Fibroblast of peridontal ligament (primary cell): ENCODE measurements at regions not wholly inside any gene's neighbourhood (a gene's known extent, or its start where the extent isn't known, plus 50 kb on each side); places are given as distances from the start of the nearest gene placed in this dataset.

ENCODE experiments used
- DNase-seq: peaks from one replicate; pipeline ENCODE4 v3.0.0-alpha.2; 2010; ENCODE audit errors: extremely low read depth

- no peak for DNase-seq
These were observed 283.1 kb downstream of the HLX start for GRCh38 chr1:221162352-221162751.

- no peak for DNase-seq
These were observed 283.7 kb downstream of the HLX start for GRCh38 chr1:221162939-221163338.

DNA sequence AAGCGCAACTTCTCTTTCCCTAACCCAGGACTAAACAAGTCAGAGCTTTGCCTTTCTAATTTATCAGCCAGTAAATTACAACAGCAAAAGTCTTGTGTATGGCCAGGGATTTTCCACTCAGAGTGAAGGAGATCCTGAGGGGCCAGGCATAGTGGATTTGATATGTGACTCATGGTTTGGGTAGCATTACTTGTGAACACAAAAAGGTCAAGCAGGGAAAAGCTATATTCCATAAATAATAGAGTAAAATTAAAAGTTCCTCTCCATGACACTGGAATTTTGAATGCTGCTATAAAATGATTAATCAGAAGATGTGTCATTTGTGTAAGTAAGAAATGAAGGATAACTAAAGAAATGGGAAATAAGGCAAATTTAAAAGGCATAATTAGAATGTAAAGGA lies 284.8 kb downstream of the HLX start:
- no peak for DNase-seq

GRCh38 chr1:221164951-221165838 lies 286.0 kb downstream of the HLX start:
- DNase-seq = no peak

DNA sequence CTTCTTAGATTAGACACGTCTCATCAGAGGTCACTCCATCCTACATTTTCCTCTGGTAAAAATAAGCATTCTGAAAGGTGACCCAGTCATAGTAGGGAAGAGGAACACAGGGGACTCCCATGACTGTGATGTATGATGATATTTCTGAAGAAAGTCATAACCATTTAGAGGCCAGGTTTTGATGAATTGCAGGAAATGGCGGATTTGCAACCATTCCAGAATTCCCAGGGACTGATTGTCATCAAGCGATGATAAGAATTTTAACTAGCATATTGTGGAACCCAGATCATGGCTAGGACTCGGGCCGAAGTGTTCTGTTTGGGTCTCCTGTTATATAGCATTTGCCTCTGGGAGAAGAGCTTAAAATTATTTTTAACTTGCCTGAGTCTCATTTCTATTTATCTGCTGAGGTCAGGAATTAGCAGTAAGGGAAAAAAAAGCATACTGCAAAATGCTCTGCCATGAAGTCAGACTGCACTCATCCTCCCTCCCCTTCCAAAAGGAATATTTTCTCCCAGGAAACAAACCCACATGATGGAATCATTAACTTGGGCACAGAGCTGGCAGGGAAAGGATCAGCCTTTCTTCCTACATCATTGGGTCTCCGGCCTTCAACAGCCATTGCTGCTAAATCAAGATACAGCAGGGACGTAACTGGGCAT lies 286.7 kb downstream of the HLX start:
- no peak for DNase-seq

DNA sequence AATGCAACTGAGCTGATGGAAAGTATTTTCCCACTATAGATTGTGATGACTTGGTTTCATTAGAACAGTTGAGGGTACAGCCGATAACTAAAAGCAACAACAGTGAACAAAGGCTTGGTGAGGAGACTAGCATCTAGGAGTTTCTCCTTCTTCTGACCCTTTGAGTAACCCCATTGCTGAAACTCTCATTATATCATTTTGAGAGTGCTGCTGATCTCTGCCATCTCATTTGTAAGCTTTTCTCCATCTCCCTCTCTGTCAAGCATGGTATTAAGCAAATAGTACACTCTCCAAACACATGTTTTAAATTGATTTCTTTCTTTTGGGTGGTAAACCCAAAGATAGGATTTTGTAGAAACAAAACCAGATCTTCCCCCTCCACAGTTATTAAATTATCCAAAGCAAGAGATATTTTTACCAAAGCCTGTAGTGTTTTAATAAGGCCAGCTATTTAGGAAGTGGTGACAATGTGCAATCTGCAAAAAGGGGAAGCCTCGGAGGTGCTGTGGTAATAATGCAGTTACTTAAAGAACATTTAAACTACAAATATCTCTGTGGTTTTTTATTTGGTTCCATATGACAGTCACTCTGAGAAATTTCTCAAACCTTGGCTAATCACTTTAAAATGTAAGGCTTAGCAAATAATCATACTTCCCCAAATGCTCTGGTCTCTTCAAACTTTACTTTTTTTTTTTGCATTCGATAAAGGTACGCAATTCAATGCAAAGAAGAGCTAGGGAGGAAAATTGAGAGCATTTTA lies 287.5 kb downstream of the HLX start:
- no peak for DNase-seq

GRCh38 chr1:221169447-221169889 lies 290.2 kb downstream of the HLX start:
- DNase-seq = no peak

DNA sequence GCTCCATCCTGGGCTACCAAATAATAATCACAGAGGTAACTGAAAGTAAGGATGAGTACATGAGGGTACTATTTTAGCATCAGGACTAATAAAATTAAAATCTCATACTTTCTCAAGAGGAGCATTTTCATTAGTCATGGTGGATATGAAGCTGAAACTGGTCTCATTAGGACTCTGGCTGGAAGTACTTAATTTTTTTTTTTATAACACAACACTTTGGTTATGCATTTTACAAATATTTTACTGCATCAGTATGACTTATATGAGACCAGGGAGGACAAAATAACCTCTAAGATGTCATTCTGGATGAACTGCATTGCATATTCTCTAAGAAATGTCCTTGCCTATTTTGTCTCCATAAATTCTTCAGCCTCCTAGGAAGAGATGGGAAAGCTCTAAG lies 290.9 kb downstream of the HLX start:
- DNase-seq = no peak

DNA sequence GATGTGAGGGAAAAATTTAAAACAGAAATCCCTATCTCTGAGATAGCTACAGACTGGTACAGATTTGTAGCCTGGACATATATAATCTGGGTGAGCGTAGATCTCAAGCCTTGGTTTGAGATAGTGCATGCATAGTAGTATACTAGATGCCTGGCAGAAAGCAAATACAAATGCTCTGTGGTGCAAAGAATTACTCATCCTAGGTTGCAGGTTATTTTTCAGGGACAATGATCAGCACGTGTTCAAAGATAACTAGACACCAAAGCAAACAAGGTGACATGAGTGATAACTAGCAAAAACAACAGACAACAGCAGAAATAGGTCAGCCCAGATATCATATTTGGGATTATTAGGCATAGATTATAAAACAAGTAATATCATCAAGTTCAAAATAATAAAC lies 292.5 kb downstream of the HLX start:
- DNase-seq = no peak

DNA sequence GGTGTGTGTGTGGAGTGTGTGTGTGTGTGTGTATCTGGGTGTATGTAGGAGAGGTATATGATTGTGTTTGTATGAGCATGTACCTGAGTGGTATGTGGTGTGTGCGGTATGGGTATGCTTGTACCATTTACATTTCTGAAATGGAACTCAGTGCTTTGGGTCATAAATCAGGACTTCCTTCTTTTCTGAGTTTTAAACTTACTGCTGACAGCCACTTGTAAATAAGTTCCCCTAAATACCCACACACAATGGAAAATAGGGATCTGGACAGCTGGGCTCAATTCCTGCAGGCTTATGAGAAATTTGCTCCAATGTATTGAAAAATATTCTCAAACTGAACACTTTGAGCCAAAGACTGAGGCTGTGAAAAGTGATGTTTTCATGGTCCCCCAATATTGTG lies 293.6 kb downstream of the HLX start:
- no peak for DNase-seq

DNA sequence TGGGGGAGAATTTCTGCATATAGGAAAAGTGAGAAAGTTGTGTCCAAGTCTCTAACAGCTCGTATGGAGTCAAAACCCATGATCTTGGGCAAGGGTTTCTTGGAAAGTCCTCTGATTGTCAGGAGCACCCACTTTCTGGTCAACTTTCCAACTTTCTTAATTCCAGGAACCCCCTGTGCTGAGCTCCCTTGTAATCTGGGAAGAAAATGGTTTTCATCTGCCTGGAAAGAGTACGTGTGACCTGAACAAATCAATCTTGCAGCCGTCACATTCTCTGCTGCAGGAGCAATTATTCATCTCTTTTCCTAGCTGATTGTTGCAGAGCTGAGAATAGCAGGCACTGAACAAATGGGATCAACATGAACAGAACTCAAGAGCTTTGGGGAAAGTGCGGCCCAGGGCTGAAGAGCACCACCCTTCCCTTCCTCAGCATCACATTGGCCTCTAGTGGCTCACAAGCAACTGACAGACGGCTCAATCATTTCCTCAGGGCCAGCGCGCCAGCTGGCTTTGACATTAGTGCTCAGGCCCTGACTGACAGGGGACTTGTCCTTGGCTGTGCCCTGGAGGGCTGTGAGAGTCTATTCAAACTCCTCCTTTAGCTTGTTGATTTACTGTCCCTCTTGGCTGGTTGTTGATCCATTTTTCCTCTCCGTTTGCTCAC lies 295.2 kb downstream of the HLX start:
- peak; percentile 21 for DNase-seq

DNA sequence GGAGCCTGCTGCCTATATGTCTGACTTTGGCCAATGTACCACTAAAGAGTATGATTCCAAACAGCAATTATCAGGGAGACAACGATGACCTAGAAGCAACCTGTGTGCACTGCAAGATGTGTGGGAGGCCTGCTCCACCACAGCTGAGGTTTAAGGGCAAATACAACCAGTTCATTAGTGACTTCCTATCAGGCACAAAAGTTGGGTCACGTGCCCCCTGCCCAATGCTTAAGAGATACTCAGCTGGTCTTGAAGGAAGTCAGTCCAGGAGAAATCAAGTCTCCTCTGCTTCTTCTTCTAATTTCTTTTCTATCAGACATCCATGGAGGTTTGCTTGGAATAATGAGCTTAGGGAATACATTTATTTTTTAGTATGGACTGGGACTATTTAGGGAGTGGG lies 296.0 kb downstream of the HLX start:
- no peak for DNase-seq

- no peak for DNase-seq
These were observed 301.6 kb downstream of the HLX start for GRCh38 chr1:221180704-221181368.

DNA sequence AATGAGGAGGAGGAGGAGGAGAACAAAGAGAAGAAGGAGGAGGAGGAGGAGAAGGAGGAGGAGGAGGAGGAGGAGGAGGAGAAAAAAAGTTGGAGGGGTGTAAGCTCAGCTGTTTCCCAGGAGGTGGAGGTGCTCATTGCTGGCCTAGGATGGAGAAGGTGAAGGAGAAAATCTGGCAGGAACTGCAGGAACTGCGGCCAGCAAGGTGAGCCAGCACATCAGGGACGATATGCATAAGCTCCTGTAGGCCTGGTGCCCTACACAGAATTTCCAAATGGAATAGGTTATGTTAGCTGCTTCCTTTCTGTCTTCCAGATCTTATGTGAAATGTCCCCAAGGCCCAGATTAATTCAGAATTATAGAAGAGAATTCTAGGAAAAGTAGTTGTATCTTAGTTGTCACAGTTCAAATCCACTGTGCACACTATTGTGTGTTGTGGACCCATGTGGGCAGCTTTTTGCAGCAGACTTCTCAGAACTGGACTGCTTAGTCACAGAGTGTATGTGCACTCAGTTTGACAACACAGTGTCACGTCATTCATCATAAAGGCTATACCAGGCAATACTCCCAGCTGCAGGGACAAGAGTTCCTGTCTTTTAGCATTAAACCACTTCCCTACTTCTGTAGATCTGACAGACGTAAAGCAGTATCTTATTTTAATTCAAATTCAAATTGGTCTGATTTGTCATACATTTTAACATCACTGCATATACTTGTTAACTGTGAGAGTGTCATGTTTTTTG lies 303.7 kb downstream of the HLX start:
- no peak for DNase-seq

GRCh38 chr1:221184131-221184794 lies 305.0 kb downstream of the HLX start:
- no peak for DNase-seq

DNA sequence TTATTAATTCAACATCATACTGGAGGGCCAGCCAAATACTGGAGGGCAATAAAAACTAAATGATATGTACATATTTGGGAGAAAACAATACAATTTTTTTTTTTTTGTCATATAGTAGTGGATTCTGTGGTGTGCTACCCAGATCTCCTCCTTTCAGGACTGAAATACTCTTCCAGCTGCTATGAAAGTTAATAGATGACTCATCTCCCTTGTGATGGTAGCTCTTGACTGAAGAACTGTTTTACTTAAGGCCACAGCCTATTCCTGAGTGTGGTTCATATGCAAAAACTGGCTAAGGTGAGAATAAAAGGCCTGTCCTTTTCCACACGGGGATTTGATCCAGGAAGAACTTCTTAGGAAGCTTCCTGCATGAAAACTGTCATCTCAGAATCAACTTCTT lies 307.9 kb downstream of the HLX start:
- DNase-seq = no peak

GRCh38 chr1:221188458-221188857 lies 309.2 kb downstream of the HLX start:
- DNase-seq = no peak

GRCh38 chr1:221190249-221190648 lies 311.0 kb downstream of the HLX start:
- DNase-seq = no peak

- DNase-seq = no peak
These were observed 312.8 kb downstream of the HLX start for GRCh38 chr1:221192055-221192454.

GRCh38 chr1:221200464-221200863 lies 321.2 kb downstream of the HLX start:
- no peak for DNase-seq
